NCI-H1092 (cell line): ENCODE measurements at regions not wholly inside any gene's neighbourhood (a gene's known extent, or its start where the extent isn't known, plus 50 kb on each side); places are given as distances from the start of the nearest gene placed in this dataset.

ENCODE experiments used
- DNase-seq: peaks from one replicate; lab custom pipeline; 2025; lab: John Stamatoyannopoulos, UW

GRCh38 chr14:76974365-76974764 is 54.1 kb downstream of the IRF2BPL start:
- DNase-seq, result no peak

GRCh38 chr14:76971549-76971948 is 57.0 kb downstream of the IRF2BPL start:
- DNase-seq, result no peak

GRCh38 chr14:76968621-76969063 is 59.9 kb downstream of the IRF2BPL start:
- DNase-seq, result peak; percentile 78

GRCh38 chr14:76967788-76968187 is 60.7 kb downstream of the IRF2BPL start:
- no peak for DNase-seq

- no peak for DNase-seq
Measured at GRCh38 chr14:76965232-76965631, 63.3 kb downstream of the IRF2BPL start.

- DNase-seq, result no peak
Measured at GRCh38 chr14:76964695-76965094, 63.8 kb downstream of the IRF2BPL start.

- DNase-seq, result no peak
Measured at GRCh38 chr14:76963372-76963771, 65.1 kb downstream of the IRF2BPL start.

- DNase-seq, result no peak
Measured at GRCh38 chr14:76962303-76962660, 66.2 kb downstream of the IRF2BPL start.

GRCh38 chr14:76961631-76962302 is 66.7 kb downstream of the IRF2BPL start:
- no peak for DNase-seq

GRCh38 chr14:76958980-76959710 is 69.4 kb downstream of the IRF2BPL start:
- no peak for DNase-seq

- no peak for DNase-seq
Measured at GRCh38 chr14:76958020-76958979, 70.2 kb downstream of the IRF2BPL start.

GRCh38 chr14:76957224-76957891 is 71.2 kb downstream of the IRF2BPL start:
- DNase-seq, result peak; percentile 75

GRCh38 chr14:76956316-76957090 is 72.0 kb downstream of the IRF2BPL start:
- peak; percentile 89 for DNase-seq

GRCh38 chr14:76955575-76956315 is 72.8 kb downstream of the IRF2BPL start:
- DNase-seq, result no peak

- DNase-seq, result no peak
Measured at GRCh38 chr14:76954394-76955190, 73.9 kb downstream of the IRF2BPL start.

GRCh38 chr14:76953311-76953945 is 75.1 kb downstream of the IRF2BPL start:
- DNase-seq, result no peak

GRCh38 chr14:76951166-76951565 is 77.3 kb downstream of the IRF2BPL start:
- DNase-seq, result no peak

- DNase-seq, result no peak
Measured at GRCh38 chr14:76950055-76951020, 78.2 kb downstream of the IRF2BPL start.
